ENCODE measurements at regions not wholly inside any gene's neighbourhood (a gene's known extent, or its start where the extent isn't known, plus 50 kb on each side); places are given as distances from the start of the nearest gene placed in this dataset.

DNA sequence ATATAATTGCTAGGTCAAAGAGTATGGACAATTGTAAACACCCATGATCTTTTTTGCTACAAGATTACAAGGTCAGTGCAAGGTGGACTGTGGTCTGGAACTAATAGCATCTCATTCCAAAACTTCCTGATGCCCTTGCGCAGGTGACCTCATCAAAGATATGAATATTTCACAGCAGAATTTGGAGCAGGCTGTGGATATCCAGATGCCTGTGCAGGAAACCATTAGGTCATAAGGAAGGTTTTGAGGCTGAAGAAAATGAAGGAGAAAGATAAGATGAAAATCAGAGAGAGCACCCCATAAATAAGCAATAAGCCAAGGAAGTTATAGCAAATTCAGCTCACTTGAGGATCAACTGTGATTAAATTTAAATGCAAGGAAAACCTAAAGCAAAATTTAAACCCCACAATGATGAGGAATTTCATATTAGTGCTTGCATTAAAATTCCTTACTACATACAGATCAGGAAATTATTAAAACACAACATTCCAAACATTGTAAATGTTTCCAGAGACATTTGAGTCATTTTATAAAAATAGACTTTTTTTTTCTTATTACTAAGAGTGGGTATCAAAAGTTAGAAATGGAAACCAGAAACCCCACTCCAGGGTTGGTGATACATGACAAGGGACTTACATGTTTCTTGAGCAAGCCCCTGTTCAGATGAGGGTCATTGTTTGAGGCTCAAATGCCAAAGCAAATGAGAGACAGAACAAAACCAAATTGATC, 100.7 kb upstream of the FAM9C start:
- POLR2A ChIA-PET (ENCODE audit: low non-redundant PET) = no interaction called here
- H3K27ac ChIP-seq = no peak overlapping the region
- no peak for DNase-seq (ENCODE audit: low spot score)
- TF ChIP-seq CTCF (conservative IDR thresholded peaks at IDR 0.05; ENCODE audit: low read depth) = no peak
- CTCF ChIA-PET = no interaction called here

GRCh38 chrX:13142891-13143290, 98.5 kb upstream of the FAM9C start:
- ChIA-PET POLR2A (ENCODE audit: low non-redundant PET) (no interaction called here), CTCF (no interaction called here)
- DNase-seq (ENCODE audit: low spot score) = no peak
- H3K27ac ChIP-seq = no peak overlapping the region
- no peak for TF ChIP-seq CTCF (conservative IDR thresholded peaks at IDR 0.05; ENCODE audit: low read depth)

DNA sequence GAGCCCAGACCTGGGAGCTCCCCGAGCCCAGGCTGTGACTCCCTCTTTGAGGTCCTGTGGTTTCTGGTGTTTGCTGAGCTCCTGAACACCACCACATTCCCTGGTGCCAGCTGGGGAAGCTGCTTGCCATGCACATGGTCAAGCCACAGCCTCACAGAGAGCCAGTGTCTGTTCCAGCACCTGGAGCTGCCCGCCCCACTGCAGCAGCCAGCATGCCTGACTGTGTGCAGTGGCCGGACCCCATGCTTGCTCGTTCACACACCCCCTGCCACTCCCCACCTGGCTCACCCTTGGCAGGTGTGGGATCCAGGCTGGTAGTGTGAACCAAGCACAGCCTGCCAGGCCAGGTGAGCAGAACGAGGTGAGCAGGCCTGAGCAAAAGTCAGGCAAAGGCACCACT, 95.6 kb upstream of the FAM9C start:
- no peak for DNase-seq (ENCODE audit: low spot score)
- ChIA-PET CTCF (interaction anchor here (0.7 kb wide), 1 partner anchor 191 kb away, joined by 4 read pairs; no protein-coding TSS in a partner anchor), POLR2A (ENCODE audit: low non-redundant PET) (no interaction called here)
- no peak for TF ChIP-seq CTCF (conservative IDR thresholded peaks at IDR 0.05; ENCODE audit: low read depth)
- H3K27ac ChIP-seq = no peak overlapping the region

DNA sequence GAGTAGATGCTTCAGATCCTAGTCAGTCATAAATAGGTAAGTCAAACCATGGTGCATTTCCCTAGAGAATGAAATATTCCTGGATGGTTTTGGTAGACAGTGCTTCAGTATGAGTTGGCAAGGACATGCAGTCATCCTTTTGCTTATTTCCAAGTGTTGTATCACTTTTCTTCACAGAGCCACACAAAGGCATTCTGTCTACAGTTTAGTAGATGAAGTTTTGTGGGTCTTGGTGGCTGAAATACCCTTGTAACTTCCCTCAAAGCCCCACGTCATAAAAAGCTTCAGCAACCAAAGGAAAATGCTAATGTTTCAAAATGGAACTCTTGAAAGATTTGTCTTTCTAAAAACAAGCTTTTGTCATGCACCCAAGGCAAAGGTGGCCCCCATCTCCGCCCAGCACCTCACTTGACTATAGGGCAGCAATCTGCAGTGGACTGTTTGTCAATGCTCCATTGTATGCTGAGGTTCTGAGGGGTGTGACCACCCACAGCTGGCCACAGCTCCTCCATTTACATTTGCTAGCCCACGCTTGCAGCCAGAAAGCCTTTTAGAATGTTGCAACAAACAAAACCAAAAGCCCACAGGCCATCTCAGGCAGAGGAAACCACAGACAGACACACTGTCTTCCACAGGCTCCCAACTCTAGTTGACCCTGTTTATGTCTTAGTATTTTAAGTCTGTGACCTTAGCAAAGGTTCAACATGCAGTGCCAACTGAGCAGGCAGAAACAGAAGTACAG, 87.1 kb upstream of the FAM9C start:
- no peak for DNase-seq (ENCODE audit: low spot score)
- TF ChIP-seq CTCF (conservative IDR thresholded peaks at IDR 0.05; ENCODE audit: low read depth) = no peak
- no peak overlapping the region for H3K27ac ChIP-seq
- ChIA-PET CTCF (no interaction called here), POLR2A (ENCODE audit: low non-redundant PET) (no interaction called here)

DNA sequence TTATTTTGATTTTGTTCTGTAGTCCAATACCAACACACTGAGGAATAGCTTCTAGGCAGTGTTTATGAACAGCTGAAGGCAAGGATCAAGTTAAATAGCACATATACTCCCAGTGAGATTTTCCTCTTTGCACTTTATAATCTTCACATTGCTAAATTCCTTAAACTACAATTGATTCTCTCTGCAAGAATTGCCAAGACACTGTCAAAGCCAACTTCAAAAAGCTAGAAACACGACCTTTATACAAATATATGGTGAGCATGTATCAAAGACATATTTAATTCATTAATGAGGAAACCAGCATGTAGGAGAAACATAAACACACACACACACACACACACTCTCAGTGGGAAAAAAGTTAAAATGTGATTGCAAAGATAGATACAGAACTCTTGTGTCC, 86.4 kb upstream of the FAM9C start:
- TF ChIP-seq CTCF (conservative IDR thresholded peaks at IDR 0.05; ENCODE audit: low read depth) = no peak
- ChIA-PET CTCF (no interaction called here), POLR2A (ENCODE audit: low non-redundant PET) (no interaction called here)
- H3K27ac ChIP-seq = no peak overlapping the region
- no peak for DNase-seq (ENCODE audit: low spot score)

GRCh38 chrX:13128104-13128503, 83.7 kb upstream of the FAM9C start:
- POLR2A ChIA-PET (ENCODE audit: low non-redundant PET) = no interaction called here
- H3K27ac ChIP-seq = no peak overlapping the region
- CTCF ChIA-PET = no interaction called here
- peak; percentile 36 for DNase-seq (ENCODE audit: low spot score)
- no peak for TF ChIP-seq CTCF (conservative IDR thresholded peaks at IDR 0.05; ENCODE audit: low read depth)
